ENCODE measurements at regions not wholly inside any gene's neighbourhood (a gene's known extent, or its start where the extent isn't known, plus 50 kb on each side); places are given as distances from the start of the nearest gene placed in this dataset.
"Not testable (repeated sequence)": the region's sequence is repeated elsewhere in the genome, so short reads cannot be mapped to it uniquely, and the experiment has no call there.

DNA sequence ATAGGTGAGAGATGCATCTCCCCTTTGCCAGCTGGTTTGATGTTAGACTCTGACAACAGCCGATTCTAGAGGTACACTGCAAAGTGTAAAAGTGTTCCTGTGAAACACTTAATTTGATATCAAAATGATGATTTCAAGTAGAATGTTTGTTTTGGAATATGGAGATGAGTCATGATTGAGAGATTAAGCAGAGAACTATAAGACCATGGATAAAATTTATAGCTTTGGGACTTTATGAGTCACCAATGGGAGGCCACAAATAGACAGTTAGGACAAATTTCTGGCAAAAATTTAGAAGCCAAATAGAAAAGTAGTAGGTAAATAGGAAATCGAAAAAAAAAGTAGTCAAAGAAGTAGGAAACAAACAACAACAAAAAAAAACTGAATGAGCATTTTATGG lies 672.5 kb downstream of the NSUN3 start:
- no peak for DNase-seq

DNA sequence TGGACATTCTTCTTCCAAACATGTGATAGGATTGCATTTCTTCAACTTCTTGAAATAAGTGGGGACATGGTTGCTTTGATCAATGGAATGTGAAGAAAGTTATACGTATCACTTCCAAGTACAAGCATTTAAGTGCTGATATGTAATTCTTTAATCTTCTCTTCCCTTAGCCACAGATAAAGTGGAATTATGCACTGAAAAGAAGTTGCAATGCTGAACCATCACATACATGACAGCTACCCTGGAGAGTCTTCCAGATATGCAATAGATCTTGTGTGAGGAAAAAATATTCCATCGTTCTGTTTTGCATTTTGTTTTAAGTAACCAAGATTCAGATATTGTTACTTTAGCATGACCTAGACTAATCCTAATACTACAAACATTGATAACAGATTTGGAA lies 674.3 kb downstream of the NSUN3 start:
- DNase-seq = no peak

GRCh38 chr3:94739420-94739819 lies 676.6 kb downstream of the NSUN3 start:
- no peak for DNase-seq

GRCh38 chr3:94758751-94759150 lies 695.9 kb downstream of the NSUN3 start:
- DNase-seq = no peak

DNA sequence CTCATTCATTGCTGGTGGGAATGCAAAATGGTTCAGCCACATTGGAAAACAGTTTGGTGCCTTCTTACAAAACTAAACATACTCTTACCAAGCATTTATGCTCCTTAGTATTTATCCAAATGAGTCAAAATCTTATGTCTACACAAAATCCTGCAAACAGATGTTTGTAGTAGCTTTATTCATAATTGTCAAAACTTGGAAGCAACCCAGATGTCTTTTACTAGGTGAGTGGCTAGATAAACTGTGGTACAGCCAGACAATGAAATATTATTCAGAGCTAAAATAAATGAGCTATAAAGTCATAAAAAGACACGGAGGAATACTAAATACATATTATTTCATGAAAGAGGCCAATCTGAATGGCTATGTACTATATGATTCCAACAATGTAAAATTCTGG lies 709.5 kb downstream of the NSUN3 start:
- DNase-seq = no peak

DNA sequence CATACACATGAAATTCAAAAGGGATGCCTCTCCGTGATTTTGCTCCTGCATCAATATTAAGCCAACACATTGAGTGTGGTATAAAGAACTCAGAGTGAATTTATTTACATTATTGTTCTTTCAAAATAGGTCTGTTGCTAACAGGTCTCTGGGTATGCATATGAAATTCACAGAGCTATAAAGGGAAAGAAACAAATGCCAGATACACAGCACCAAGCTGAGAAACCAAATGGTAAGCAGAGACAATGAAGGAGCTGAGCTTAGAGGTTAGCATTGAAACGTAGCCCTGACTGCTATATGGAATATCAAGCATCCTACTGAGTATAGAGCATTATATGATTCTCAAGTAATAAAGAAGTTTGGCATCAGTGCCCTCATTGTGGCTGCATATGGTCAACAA lies 712.9 kb downstream of the NSUN3 start:
- no peak for DNase-seq

- no peak for DNase-seq
These were observed 713.6 kb downstream of the NSUN3 start for GRCh38 chr3:94776401-94776915.

GRCh38 chr3:94778289-94778688 lies 715.4 kb downstream of the NSUN3 start:
- DNase-seq = no peak

GRCh38 chr3:94778814-94779494 lies 716.1 kb downstream of the NSUN3 start:
- no peak for DNase-seq

- no peak for DNase-seq
These were observed 716.8 kb downstream of the NSUN3 start for GRCh38 chr3:94779699-94780098.

DNA sequence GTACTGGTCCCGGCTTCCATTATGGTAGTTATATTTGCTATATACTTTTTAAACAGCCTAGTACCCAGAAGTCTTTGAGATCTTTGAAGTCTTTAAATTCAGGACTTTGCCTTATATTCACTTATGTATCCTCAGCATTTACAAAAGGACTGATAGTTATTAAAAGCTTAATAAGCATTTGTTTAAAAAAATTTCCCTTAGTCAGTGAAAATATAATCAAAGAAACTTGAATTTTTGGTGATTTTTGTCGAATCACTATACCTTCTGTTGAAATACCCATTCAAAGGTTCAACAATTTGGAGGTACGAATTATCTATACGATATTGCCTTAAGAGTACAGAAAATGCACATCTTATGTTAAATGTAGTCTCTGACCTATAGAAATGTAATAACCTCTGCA lies 721.4 kb downstream of the NSUN3 start:
- no peak for DNase-seq

DNA sequence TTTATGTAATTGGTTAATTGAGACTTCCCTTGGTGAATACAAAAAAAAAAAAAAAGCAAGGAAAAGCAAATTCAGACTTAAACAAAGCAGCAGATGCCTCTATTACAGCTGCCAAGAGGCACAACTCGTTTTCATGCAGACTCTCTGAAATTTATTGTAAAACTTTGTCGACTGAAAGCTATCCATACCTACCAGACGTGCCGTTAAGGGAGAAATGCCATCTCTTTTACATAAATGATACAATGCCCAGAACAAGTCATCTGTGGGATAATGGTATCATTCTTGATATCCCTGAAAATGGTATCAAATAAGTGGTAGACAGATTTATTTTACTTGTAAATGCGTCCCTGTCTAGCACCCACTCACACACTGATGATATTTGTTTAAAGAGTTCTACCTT lies 724.2 kb downstream of the NSUN3 start:
- no peak for DNase-seq

- no peak for DNase-seq
These were observed 724.9 kb downstream of the NSUN3 start for GRCh38 chr3:94787734-94788270.

- DNase-seq = no peak
These were observed 731.7 kb downstream of the NSUN3 start for GRCh38 chr3:94794563-94794962.

DNA sequence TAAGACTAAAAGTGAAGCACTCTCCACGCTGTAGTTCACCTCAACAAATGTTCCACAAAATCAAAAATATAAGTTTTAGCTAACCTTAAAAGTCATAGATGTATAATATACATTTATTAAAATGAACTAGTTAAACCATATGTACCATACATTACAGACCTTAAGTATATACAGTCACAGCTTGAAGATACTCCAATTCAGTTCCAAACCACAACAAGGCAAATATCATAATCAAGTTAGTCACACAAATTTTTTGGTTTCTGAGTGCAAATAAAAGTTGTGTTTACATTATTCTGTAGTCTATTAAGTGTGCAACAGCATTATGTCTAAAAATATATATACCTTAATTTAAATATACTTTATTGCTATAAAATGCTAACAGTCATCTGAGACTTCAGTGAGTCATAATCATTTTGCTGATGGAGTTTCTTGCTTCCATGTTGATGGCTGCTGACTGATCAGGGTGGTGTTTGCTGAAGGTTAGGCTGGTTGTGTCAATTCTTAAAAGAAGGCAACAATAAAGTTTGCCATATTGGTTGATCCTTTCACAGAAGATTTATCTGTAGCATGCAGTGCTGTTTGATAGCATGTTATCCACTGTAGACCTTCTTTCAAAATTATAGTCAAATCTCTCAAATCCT lies 736.7 kb downstream of the NSUN3 start:
- DNase-seq = no peak

DNA sequence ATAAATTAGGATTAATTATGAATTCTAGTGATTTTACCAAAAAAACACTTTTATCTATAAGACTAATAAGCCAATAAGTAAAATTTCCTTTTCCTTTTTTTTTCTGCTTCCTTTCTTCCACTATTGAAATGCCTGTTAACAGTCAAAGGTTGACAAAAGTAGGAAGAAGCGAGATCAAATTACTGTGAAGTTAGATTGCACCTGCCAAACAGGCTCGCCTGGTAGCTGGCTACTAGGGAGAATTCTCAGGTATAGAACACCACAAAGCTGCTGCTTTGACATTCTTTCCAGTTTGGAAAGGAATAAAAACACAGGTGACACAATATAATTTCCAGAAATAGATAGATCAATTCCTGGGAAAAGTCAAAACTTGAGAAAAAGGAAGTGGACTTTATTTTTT lies 749.0 kb downstream of the NSUN3 start:
- DNase-seq = no peak

- no peak for DNase-seq
These were observed 758.4 kb downstream of the NSUN3 start for GRCh38 chr3:94821241-94821640.

GRCh38 chr3:94822298-94822697 lies 759.4 kb downstream of the NSUN3 start:
- DNase-seq = no peak

DNA sequence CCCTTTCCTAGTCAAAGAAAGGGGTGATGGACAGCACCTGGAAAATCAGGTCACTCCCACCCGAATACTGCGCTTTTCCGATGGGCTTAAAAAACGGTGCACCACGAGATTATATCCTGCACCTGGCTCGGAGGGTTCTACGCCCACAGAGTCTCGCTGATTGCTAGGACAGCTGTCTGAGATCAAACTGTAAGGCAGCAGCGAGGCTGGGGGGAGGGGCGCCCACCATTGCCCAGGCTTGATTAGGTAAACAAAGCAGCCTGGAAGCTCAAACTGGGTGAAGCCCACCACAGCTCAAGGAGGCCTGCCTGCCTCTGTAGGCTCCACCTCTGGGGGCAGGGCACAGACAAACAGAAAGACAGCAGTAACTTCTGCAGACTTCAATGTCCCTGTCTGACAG lies 783.4 kb downstream of the NSUN3 start:
- not testable (repeated sequence) for DNase-seq

GRCh38 chr3:94862703-94863102 lies 799.8 kb downstream of the NSUN3 start:
- DNase-seq = no peak

DNA sequence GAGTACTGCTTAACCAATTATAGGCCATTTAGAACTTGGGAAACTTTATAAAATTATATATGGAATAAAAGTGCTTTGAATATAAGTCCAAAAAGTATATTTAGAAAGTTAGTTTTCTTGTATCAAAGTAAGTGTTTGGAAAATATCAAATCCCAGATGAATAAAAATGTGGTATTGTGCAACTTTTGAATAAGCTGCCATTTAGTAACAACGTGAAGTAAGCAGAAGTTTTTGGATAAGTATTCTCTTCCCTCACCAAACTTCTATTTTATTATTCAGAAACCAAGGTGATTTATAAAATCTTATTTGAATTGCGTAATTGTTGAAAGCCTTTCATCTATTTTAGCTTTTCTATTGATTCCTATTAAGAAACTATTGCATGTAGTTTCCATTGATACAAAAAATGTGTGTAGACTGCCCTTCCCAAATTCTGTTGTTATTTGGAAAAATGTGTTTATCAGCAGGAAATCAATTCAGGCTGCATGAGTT lies 806.2 kb downstream of the NSUN3 start:
- DNase-seq = no peak

- no peak for DNase-seq
These were observed 810.9 kb downstream of the NSUN3 start for GRCh38 chr3:94873751-94874150.

- DNase-seq = no peak
These were observed 812.3 kb downstream of the NSUN3 start for GRCh38 chr3:94875149-94875548.

DNA sequence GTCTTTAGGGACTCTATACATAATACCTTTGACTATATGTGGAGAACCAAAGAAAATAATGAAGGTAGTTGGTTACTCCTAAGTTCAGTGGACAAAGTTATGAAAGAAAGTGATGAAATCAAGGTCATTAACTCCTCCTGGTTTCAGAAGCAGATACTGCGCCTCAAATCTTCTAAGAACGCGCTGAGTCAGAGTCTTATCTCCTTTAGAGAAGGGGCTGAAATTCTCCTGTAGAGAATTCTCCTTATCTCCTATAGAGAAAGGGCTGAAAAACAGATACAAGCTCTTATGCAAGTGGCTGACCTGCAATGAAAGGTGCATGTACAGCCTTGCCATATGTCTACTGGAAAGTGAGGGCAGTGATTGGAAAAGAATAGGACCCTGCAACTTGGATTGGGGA lies 824.2 kb downstream of the NSUN3 start:
- no peak for DNase-seq
